IMR-90 (cell line): ENCODE measurements at regions not wholly inside any gene's neighbourhood (a gene's known extent, or its start where the extent isn't known, plus 50 kb on each side); places are given as distances from the start of the nearest gene placed in this dataset.

Experiments used
- ATAC-seq: fragments of 200-7000 bp; cut with Tn5 transposase; 2 replicates; pipeline ENCODE4 v1.9.1; 2020; ENCODE audit warnings: low read depth, mild to moderate bottlenecking, moderate library complexity
- BruUV-seq: library from RNA; stranded (reverse); fragments of 400-500 nt; replicated peaks from 2 replicates; lab custom pipeline; 2021; lab: Mats Ljungman, UMichigan
- CTCF ChIA-PET: fragments of 300-600 bp; formaldehyde crosslinking; extraction: SDS; loops from one replicate; lab custom pipeline; 2021; ENCODE audit warnings: antibody characterized with exemption; lab: Yijun Ruan, JAX
- POLR2A ChIA-PET: fragments of 300-600 bp; sonication (Branson Sonifier 250); formaldehyde crosslinking; loops from one replicate; lab custom pipeline; 2022; ENCODE audit warnings: antibody characterized with exemption; ENCODE audit not compliant: unreplicated experiment; lab: Charles Lee
- DNase-seq: peaks from one replicate; pipeline ENCODE4 v3.0.0; 2013
- H2AFZ ChIP-seq: replicated peaks from 2 replicates; pipeline ENCODE3; 2013; ENCODE audit warnings: low read length, mild to moderate bottlenecking; ENCODE audit not compliant: poor library complexity
- H2AK5ac ChIP-seq: 2 replicates; pipeline ENCODE4 v1.6.1; 2013; ENCODE audit warnings: low read depth, low read length, inconsistent platforms
- H2AK9ac ChIP-seq: replicated peaks from 2 replicates; pipeline ENCODE3; 2013; ENCODE audit warnings: mild to moderate bottlenecking, low read depth, low read length, moderate library complexity; ENCODE audit not compliant: poor library complexity
- H2BK120ac ChIP-seq: 2 replicates; pipeline ENCODE4 v1.6.1; 2013; ENCODE audit warnings: low read depth, low read length, inconsistent platforms
- H2BK15ac ChIP-seq: 3 replicates; pipeline ENCODE4 v1.6.1; 2013; ENCODE audit warnings: low read depth, low read length, inconsistent platforms
- H2BK20ac ChIP-seq: 2 replicates; pipeline ENCODE4 v1.6.1; 2013; ENCODE audit warnings: low read depth, mild to moderate bottlenecking, inconsistent platforms, low read length, moderate library complexity
- H2BK5ac ChIP-seq: 2 replicates; pipeline ENCODE4 v1.6.1; 2013; ENCODE audit warnings: mild to moderate bottlenecking, low read depth, low read length, inconsistent platforms; ENCODE audit not compliant: poor library complexity, severe bottlenecking
- H3K14ac ChIP-seq: replicated peaks from 2 replicates; pipeline ENCODE4 v1.6.1; 2013; ENCODE audit warnings: low read depth, low read length, inconsistent platforms
- H3K18ac ChIP-seq: 2 replicates; pipeline ENCODE4 v1.6.1; 2013; ENCODE audit warnings: low read depth, low read length, control low read depth
- H3K23ac ChIP-seq: 2 replicates; pipeline ENCODE4 v1.6.1; 2013; ENCODE audit warnings: low read depth, low read length, inconsistent platforms
- H3K27ac ChIP-seq: 2 replicates; pipeline ENCODE4 v1.5.1; 2013; ENCODE audit warnings: mild to moderate bottlenecking, control low read depth, low read length; ENCODE audit not compliant: insufficient read depth
- H3K27me3 ChIP-seq: 2 replicates; pipeline ENCODE4 v1.6.1; 2013; ENCODE audit warnings: low read length; ENCODE audit not compliant: control insufficient read depth, insufficient read depth
- H3K36me3 ChIP-seq: 2 replicates; pipeline ENCODE4 v1.6.1; 2013; ENCODE audit warnings: low read length, mixed read lengths; ENCODE audit not compliant: control insufficient read depth, insufficient read depth
- H3K4ac ChIP-seq: 2 replicates; pipeline ENCODE4 v1.6.1; 2013; ENCODE audit warnings: low read depth, low read length, inconsistent platforms
- H3K4me1 ChIP-seq: 2 replicates; pipeline ENCODE4 v1.6.1; 2013; ENCODE audit warnings: low read length, mixed read lengths; ENCODE audit not compliant: control insufficient read depth, insufficient read depth
- H3K4me2 ChIP-seq: 2 replicates; pipeline ENCODE4 v1.6.1; 2013; ENCODE audit warnings: low read depth, mild to moderate bottlenecking, control low read depth, low read length, moderate library complexity
- H3K4me3 ChIP-seq: 2 replicates; pipeline ENCODE4 v1.5.1; 2013; ENCODE audit warnings: low read depth, mild to moderate bottlenecking, control low read depth, low read length, moderate library complexity; ENCODE audit not compliant: insufficient read depth
- H3K56ac ChIP-seq: 2 replicates; pipeline ENCODE4 v1.6.1; 2013; ENCODE audit warnings: low read length, inconsistent platforms; ENCODE audit not compliant: insufficient read depth; ENCODE audit errors: extremely low read depth
- H3K79me1 ChIP-seq, 2 experiments: 2 replicates each; pipeline ENCODE4 v1.6.1; 2013; ENCODE audit warnings: low read length in 2 of 2, inconsistent platforms in 1 of 2, low read depth in 1 of 2
- H3K9ac ChIP-seq: 2 replicates; pipeline ENCODE4 v1.6.1; 2013; ENCODE audit warnings: low read depth, low read length, control low read depth
- H3K9me1 ChIP-seq: 2 replicates; pipeline ENCODE4 v1.6.1; 2013; ENCODE audit warnings: low read length, inconsistent platforms; ENCODE audit not compliant: insufficient read depth
- H3K9me3 ChIP-seq: 2 replicates; pipeline ENCODE4 v1.6.1; 2013; ENCODE audit warnings: low read length; ENCODE audit not compliant: control insufficient read depth, insufficient read depth
- H4K20me1 ChIP-seq: 2 replicates; pipeline ENCODE4 v1.6.1; 2013; ENCODE audit warnings: low read length, inconsistent platforms; ENCODE audit not compliant: insufficient read depth
- H4K5ac ChIP-seq: 2 replicates; pipeline ENCODE4 v1.6.1; 2013; ENCODE audit warnings: mild to moderate bottlenecking, low read depth, low read length, control low read depth
- H4K8ac ChIP-seq, 2 experiments: 2 replicates each; pipeline ENCODE4 v1.6.1; 2013; ENCODE audit warnings: low read depth in 2 of 2, low read length in 2 of 2, control low read depth in 1 of 2, inconsistent platforms in 1 of 2
- H4K91ac ChIP-seq: 2 replicates; pipeline ENCODE4 v1.6.1; 2013; ENCODE audit warnings: low read depth, low read length, inconsistent platforms; ENCODE audit not compliant: insufficient read depth
- BHLHE40 ChIP-seq: fragments of 150-350 bp; IDR thresholded peaks from 2 replicates; pipeline ENCODE4 v1.6.1; 2016; ENCODE audit warnings: mild to moderate bottlenecking, low read depth, low read length
- CEBPB ChIP-seq: IDR thresholded peaks from 2 replicates; pipeline ENCODE4 v1.6.1; 2012; ENCODE audit warnings: low read depth, low read length, improper control_type of control experiment
- CHD1 ChIP-seq: IDR thresholded peaks from 2 replicates; pipeline ENCODE4 v1.6.1; 2012; ENCODE audit warnings: low read depth, low read length, improper control_type of control experiment
- FOS ChIP-seq: fragments of 150-350 bp; IDR thresholded peaks from 2 replicates; pipeline ENCODE4 v1.6.1; 2016; ENCODE audit warnings: low read depth, low read length
- MAFK ChIP-seq: IDR thresholded peaks from 2 replicates; pipeline ENCODE4 v1.6.1; 2012; ENCODE audit warnings: low read depth, low read length, improper control_type of control experiment
- MAZ ChIP-seq: IDR thresholded peaks from 2 replicates; pipeline ENCODE4 v1.6.1; 2012; ENCODE audit warnings: low read depth, mild to moderate bottlenecking, low read length, improper control_type of control experiment, moderate library complexity, borderline replicate concordance
- MXI1 ChIP-seq: IDR thresholded peaks from 2 replicates; pipeline ENCODE4 v1.6.1; 2012; ENCODE audit warnings: low read depth, mild to moderate bottlenecking, low read length, moderate library complexity, borderline replicate concordance
- NFE2L2 ChIP-seq: fragments of 150-350 bp; IDR thresholded peaks from 2 replicates; pipeline ENCODE4 v1.6.1; 2016; ENCODE audit warnings: low read depth, mild to moderate bottlenecking, low read length
- POLR2A ChIP-seq: IDR thresholded peaks from 2 replicates; pipeline ENCODE4 v1.6.1; 2012; ENCODE audit warnings: mild to moderate bottlenecking, low read depth, low read length
- RAD21 ChIP-seq: IDR thresholded peaks from 2 replicates; pipeline ENCODE4 v1.6.1; 2012; ENCODE audit warnings: low read length, improper control_type of control experiment
- RCOR1 ChIP-seq: IDR thresholded peaks from 2 replicates; pipeline ENCODE4 v1.6.1; 2012; ENCODE audit warnings: mild to moderate bottlenecking, low read length, improper control_type of control experiment; ENCODE audit not compliant: insufficient replicate concordance
- RFX5 ChIP-seq: IDR thresholded peaks from 2 replicates; pipeline ENCODE4 v1.8.0; 2012; ENCODE audit warnings: low read depth, mild to moderate bottlenecking, low read length, moderate library complexity
- SMC3 ChIP-seq: fragments of 150-350 bp; IDR thresholded peaks from 2 replicates; pipeline ENCODE4 v1.6.1; 2016; ENCODE audit warnings: low read depth, mild to moderate bottlenecking, antibody characterized with exemption, low read length, moderate library complexity
- whole genome bisulfite sequencing, 2 experiments: methylation state at CpG; one replicate each; pipeline versions ENCODE4 v1.1.5 to v1.1.7; 2013; ENCODE audit warnings: missing lambda C conversion rate in 2 of 2; ENCODE audit not compliant: insufficient read length in 1 of 2; ENCODE audit errors: extremely low coverage in 2 of 2; 5-methylcytosine and 5-hydroxymethylcytosine counted together
- dilution Hi-C: fragments of 300-500 bp; cut with HindIII; formaldehyde crosslinking; loops from one replicate; pipeline ENCODE4 v1.14.3; 2018; ENCODE audit warnings: low sequenced_read_pairs; ENCODE audit not compliant: unreplicated experiment
- in situ Hi-C: fragments of 300-500 bp; cut with MboI; formaldehyde crosslinking; loops from 3 replicates; pipeline ENCODE4 v1.14.3; 2019; ENCODE audit warnings: low sequenced_read_pairs, inconsistent platforms, mixed read lengths
- intact Hi-C: fragments of 100-400 bp; cut with micrococcal nuclease; formaldehyde crosslinking; loops from 2 replicates; pipeline ENCODE4 v1.10.0; 2022
- TF ChIP-seq, protein P1 (sequence below): fragments of 150-350 bp; IDR thresholded peaks from 2 replicates; pipeline ENCODE4 v1.6.1; 2016; ENCODE audit warnings: low read depth, mild to moderate bottlenecking, low read length, moderate library complexity, borderline replicate concordance
- TF ChIP-seq, protein P2 (sequence below): fragments of 150-350 bp; IDR thresholded peaks from 2 replicates; pipeline ENCODE4 v1.6.1; 2017; ENCODE audit warnings: mild to moderate bottlenecking, antibody characterized with exemption, low read length, low read depth
- TF ChIP-seq, protein P3 (sequence below): conservative IDR thresholded peaks from 2 replicates; pipeline ENCODE4 v1.5.1; 2012; ENCODE audit warnings: mild to moderate bottlenecking, low read depth, low read length, improper control_type of control experiment

DNA sequence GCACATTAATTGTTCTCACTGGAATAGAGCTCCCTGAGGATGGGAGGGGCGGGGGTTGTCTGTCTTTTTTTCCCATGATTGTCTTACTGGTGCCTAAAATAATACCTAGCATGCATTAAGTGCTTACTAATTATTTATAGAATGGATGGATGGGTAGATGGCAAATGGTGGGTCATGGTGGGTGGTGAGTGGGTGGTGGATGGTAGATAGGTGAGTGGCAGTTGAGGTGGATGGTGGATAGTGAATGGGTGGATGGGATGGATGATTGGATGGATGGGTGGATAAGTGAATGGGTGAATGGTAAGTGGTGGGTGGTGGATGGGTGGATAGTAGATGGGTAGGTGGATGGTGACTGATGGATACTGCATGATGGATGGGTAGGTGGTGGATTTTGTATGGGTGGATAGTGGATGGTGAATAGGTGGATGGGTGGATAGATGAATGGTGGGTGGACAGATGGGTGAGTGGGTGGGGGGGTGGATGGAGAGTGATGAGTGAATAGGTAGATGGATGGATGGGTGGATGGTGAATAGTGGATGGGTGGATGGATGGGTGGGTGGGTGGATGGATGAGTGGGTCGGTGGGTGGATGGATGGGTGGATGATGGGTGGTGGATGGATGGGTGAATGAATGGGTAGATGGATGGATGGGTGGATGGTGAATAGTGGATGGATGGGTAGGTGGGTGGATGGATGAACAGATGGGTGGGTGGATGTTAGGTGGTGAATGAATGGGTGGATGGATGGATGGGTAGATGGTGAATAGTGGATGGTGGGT is 51.6 kb downstream of the RBFOX3 start:
- Histone ChIP-seq H3K27ac (no peak overlapping the region), H3K4me3 (no peak overlapping the region), H3K56ac (no peak overlapping the region), H2BK5ac (peak overlapping the region; percentile 13), H3K4me2 (no peak overlapping the region), H3K9me1 (no peaks in the 10 kb centered on the region), H4K8ac (no peak overlapping the region), H3K9ac (no peak overlapping the region), H3K9me3 (peaks cover 2% of the 10 kb centered on the region; the same call in 1 of the 2 replicates), H2AK5ac (no peak overlapping the region), H2BK120ac (no peak overlapping the region), H3K27me3 (no peaks in the 10 kb centered on the region; the same call in 1 of the 2 replicates), H2BK20ac (no peak overlapping the region), H3K36me3 (no peaks in the 10 kb centered on the region), H2BK15ac (no peak overlapping the region), H3K18ac (no peak overlapping the region), H3K4me1 (no peaks in the 10 kb centered on the region), H3K23ac (no peak overlapping the region), H2AFZ (no peak overlapping the region), H4K20me1 (no peaks in the 10 kb centered on the region), H4K5ac (no peak overlapping the region), H4K91ac (no peak overlapping the region), H3K4ac (no peak overlapping the region), H2AK9ac (no peak overlapping the region), H3K79me1 (no peaks in the 10 kb centered on the region), H3K14ac (no peak overlapping the region)
- WGBS, 2 experiments, result no CpG with 5 or more reads among the region's 2 CpGs
- no TSS peak for BruUV-seq
- CTCF ChIA-PET, result no interaction called here
- in situ Hi-C loops (no loop called here), intact Hi-C loops (no loop called here), dilution Hi-C loops (no loop called here)
- TF ChIP-seq, protein P1, sequence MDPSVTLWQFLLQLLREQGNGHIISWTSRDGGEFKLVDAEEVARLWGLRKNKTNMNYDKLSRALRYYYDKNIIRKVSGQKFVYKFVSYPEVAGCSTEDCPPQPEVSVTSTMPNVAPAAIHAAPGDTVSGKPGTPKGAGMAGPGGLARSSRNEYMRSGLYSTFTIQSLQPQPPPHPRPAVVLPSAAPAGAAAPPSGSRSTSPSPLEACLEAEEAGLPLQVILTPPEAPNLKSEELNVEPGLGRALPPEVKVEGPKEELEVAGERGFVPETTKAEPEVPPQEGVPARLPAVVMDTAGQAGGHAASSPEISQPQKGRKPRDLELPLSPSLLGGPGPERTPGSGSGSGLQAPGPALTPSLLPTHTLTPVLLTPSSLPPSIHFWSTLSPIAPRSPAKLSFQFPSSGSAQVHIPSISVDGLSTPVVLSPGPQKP, result no peak
- TF ChIP-seq POLR2A, result no peak
- no peak for TF ChIP-seq CHD1
- TF ChIP-seq, protein P2, sequence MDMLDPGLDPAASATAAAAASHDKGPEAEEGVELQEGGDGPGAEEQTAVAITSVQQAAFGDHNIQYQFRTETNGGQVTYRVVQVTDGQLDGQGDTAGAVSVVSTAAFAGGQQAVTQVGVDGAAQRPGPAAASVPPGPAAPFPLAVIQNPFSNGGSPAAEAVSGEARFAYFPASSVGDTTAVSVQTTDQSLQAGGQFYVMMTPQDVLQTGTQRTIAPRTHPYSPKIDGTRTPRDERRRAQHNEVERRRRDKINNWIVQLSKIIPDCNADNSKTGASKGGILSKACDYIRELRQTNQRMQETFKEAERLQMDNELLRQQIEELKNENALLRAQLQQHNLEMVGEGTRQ, result no peak
- no peak for TF ChIP-seq FOS
- no peak for TF ChIP-seq CEBPB
- TF ChIP-seq NFE2L2, result no peak
- no peak for TF ChIP-seq MXI1
- no peak for TF ChIP-seq MAFK
- no peak for TF ChIP-seq MAZ
- no peak for TF ChIP-seq RCOR1
- no peak for TF ChIP-seq SMC3
- TF ChIP-seq RAD21, result no peak
- TF ChIP-seq RFX5, result no peak
- TF ChIP-seq, protein P3, sequence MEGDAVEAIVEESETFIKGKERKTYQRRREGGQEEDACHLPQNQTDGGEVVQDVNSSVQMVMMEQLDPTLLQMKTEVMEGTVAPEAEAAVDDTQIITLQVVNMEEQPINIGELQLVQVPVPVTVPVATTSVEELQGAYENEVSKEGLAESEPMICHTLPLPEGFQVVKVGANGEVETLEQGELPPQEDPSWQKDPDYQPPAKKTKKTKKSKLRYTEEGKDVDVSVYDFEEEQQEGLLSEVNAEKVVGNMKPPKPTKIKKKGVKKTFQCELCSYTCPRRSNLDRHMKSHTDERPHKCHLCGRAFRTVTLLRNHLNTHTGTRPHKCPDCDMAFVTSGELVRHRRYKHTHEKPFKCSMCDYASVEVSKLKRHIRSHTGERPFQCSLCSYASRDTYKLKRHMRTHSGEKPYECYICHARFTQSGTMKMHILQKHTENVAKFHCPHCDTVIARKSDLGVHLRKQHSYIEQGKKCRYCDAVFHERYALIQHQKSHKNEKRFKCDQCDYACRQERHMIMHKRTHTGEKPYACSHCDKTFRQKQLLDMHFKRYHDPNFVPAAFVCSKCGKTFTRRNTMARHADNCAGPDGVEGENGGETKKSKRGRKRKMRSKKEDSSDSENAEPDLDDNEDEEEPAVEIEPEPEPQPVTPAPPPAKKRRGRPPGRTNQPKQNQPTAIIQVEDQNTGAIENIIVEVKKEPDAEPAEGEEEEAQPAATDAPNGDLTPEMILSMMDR, result no peak
- no peak for TF ChIP-seq BHLHE40
- ATAC-seq, result no peak
- DNase-seq, result no peak
- POLR2A ChIA-PET, result no interaction called here
